ENCODE measurements at regions not wholly inside any gene's neighbourhood (a gene's known extent, or its start where the extent isn't known, plus 50 kb on each side); places are given as distances from the start of the nearest gene placed in this dataset.

DNA sequence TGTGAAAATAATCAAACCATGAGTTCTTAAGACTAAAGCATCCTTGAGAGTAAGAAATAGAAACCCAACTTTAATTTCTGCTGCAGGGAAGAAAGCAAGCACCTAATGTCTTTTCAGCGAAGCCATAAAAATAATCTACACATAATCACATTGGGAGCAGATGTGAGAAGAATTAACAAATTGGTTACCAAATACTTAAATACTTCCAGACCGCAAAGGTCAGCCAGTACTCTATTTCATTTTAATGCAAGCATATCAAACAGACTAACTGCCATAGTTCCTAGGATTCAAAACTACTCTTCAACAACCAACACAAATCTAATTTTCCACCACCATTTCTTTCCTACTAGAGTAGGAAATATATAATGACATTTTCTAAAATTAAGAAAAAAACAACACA is 144.8 kb upstream of the SLIT2 start:
- TF ChIP-seq REST (IDR thresholded peaks at IDR 0.05; ENCODE audit: low read depth, low read length) (no peak), YY1 (IDR thresholded peaks at IDR 0.05; ENCODE audit: low read depth) (no peak), EP300 (IDR thresholded peaks at IDR 0.05; ENCODE audit: borderline replicate concordance in 1 of 2, low read depth in 1 of 2, low read length in 1 of 2) (no peak), POLR2AphosphoS5 (IDR thresholded peaks at IDR 0.05; ENCODE audit: low read depth, low read length) (no peak), PBX3 (IDR thresholded peaks at IDR 0.05) (no peak)
- TF ChIP-seq, protein P1, sequence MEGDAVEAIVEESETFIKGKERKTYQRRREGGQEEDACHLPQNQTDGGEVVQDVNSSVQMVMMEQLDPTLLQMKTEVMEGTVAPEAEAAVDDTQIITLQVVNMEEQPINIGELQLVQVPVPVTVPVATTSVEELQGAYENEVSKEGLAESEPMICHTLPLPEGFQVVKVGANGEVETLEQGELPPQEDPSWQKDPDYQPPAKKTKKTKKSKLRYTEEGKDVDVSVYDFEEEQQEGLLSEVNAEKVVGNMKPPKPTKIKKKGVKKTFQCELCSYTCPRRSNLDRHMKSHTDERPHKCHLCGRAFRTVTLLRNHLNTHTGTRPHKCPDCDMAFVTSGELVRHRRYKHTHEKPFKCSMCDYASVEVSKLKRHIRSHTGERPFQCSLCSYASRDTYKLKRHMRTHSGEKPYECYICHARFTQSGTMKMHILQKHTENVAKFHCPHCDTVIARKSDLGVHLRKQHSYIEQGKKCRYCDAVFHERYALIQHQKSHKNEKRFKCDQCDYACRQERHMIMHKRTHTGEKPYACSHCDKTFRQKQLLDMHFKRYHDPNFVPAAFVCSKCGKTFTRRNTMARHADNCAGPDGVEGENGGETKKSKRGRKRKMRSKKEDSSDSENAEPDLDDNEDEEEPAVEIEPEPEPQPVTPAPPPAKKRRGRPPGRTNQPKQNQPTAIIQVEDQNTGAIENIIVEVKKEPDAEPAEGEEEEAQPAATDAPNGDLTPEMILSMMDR (IDR thresholded peaks at IDR 0.05): no peak

Data from SK-N-SH (cell line).